Endothelial cell of umbilical vein (primary cell): ENCODE measurements at regions not wholly inside any gene's neighbourhood (a gene's known extent, or its start where the extent isn't known, plus 50 kb on each side); places are given as distances from the start of the nearest gene placed in this dataset.

ENCODE experiments used
- BruUV-seq: library from RNA; stranded (reverse); fragments of 400-500 nt; replicated peaks from 2 replicates; lab custom pipeline; 2021; lab: Mats Ljungman, UMichigan
- CTCF ChIA-PET: fragments of 300-600, 350-600 bp; sonication (Branson Sonifier 250); formaldehyde crosslinking; loops from one replicate; lab custom pipeline; 2021; ENCODE audit warnings: antibody characterized with exemption, inconsistent platforms; lab: Charles Lee
- POLR2A ChIA-PET: fragments of 300-600, 350-600 bp; sonication (Branson Sonifier 250); formaldehyde crosslinking; loops from one replicate; lab custom pipeline; 2021; ENCODE audit warnings: antibody characterized with exemption, inconsistent platforms; lab: Charles Lee
- DNase-seq: peaks from one replicate; pipeline ENCODE4 v3.0.0-alpha.2; 2011; ENCODE audit warnings: low read depth, low spot score
- FAIRE-seq: peaks from 2 replicates; lab custom pipeline; 2011; peaks lifted over from hg19 to GRCh38; lab: Jason Lieb, UNC
- H2AFZ ChIP-seq: 2 replicates; pipeline ENCODE4 v1.6.0; 2012; ENCODE audit warnings: low read depth, low read length, control low read depth, inconsistent platforms
- H3K27ac ChIP-seq: 2 replicates; pipeline ENCODE4 v1.5.1; 2011; ENCODE audit warnings: low read depth, mild to moderate bottlenecking, control low read depth, low read length, moderate library complexity; ENCODE audit not compliant: insufficient read depth
- H3K27me3 ChIP-seq, 2 experiments: 2 replicates each; pipeline versions ENCODE4 v1.6.0 to v1.6.1; 2011; ENCODE audit warnings: low read length in 2 of 2, mixed read lengths in 1 of 2; ENCODE audit not compliant: control insufficient read depth in 2 of 2, insufficient read depth in 2 of 2
- H3K36me3 ChIP-seq, 2 experiments: 2 replicates in 1 of 2; 3 replicates in 1 of 2; pipeline ENCODE4 v1.5.1; 2011; ENCODE audit warnings: low read length in 2 of 2, mild to moderate bottlenecking in 1 of 2, moderate library complexity in 1 of 2; ENCODE audit not compliant: control insufficient read depth in 2 of 2, insufficient read depth in 2 of 2; ENCODE audit errors: extremely low read depth in 1 of 2
- H3K4me1 ChIP-seq: 3 replicates; pipeline ENCODE4 v1.5.1; 2011; ENCODE audit warnings: mild to moderate bottlenecking, low read length; ENCODE audit not compliant: control insufficient read depth, insufficient read depth; ENCODE audit errors: extremely low read depth
- H3K4me2 ChIP-seq: 2 replicates; pipeline ENCODE4 v1.6.1; 2011; ENCODE audit warnings: low read length, control low read depth, mixed read lengths; ENCODE audit not compliant: insufficient read depth
- H3K4me3 ChIP-seq, 3 experiments: fragments of 200-600 bp in 1 of 3; sonication (generic), shearing (Covaris generic) in 1 of 3; replicated peaks in 1 of 3; 2 replicates each; pipeline ENCODE4 v1.5.1; 2011 to 2016; ENCODE audit warnings: control low read depth in 3 of 3, low read length in 3 of 3, mild to moderate bottlenecking in 2 of 3, inconsistent platforms in 1 of 3, low read depth in 1 of 3, moderate library complexity in 1 of 3; ENCODE audit not compliant: insufficient read depth in 1 of 3
- H3K79me2 ChIP-seq: 2 replicates; pipeline ENCODE4 v1.6.0; 2012; ENCODE audit warnings: low read length, inconsistent platforms; ENCODE audit not compliant: control insufficient read depth, insufficient read depth
- H3K9ac ChIP-seq: replicated peaks from 2 replicates; pipeline ENCODE3; 2011; ENCODE audit warnings: low read length, control low read depth; ENCODE audit not compliant: insufficient read depth; ENCODE audit errors: extremely low read depth
- H3K9me1 ChIP-seq: replicated peaks from 3 replicates; pipeline ENCODE4 v1.6.0; 2011; ENCODE audit warnings: mild to moderate bottlenecking, low read length; ENCODE audit not compliant: control insufficient read depth, insufficient read depth; ENCODE audit errors: extremely low read depth
- H3K9me3 ChIP-seq: replicated peaks from 2 replicates; pipeline ENCODE4 v1.5.1; 2012; ENCODE audit warnings: low read length, inconsistent platforms; ENCODE audit not compliant: control insufficient read depth, insufficient read depth
- H4K20me1 ChIP-seq: replicated peaks from 2 replicates; pipeline ENCODE3; 2011; ENCODE audit warnings: mild to moderate bottlenecking, low read length; ENCODE audit not compliant: control insufficient read depth, insufficient read depth; ENCODE audit errors: extremely low read depth
- FOS ChIP-seq: IDR thresholded peaks from 2 replicates; pipeline ENCODE4 v1.6.1; 2011; ENCODE audit warnings: mild to moderate bottlenecking, low read length, moderate library complexity, borderline replicate concordance; ENCODE audit not compliant: insufficient read depth
- GATA2 ChIP-seq: IDR thresholded peaks from 2 replicates; pipeline ENCODE4 v1.7.0; 2011; ENCODE audit warnings: low read depth, mild to moderate bottlenecking, moderate library complexity, mixed read lengths, low read length; ENCODE audit not compliant: insufficient read length, insufficient read depth
- JUN ChIP-seq: IDR thresholded peaks from 2 replicates; pipeline ENCODE4 v1.6.1; 2011; ENCODE audit warnings: borderline replicate concordance, low read depth; ENCODE audit not compliant: insufficient read length, insufficient read depth
- MYC ChIP-seq: IDR thresholded peaks from one replicate; pipeline ENCODE4 v1.6.1; 2011; ENCODE audit warnings: mild to moderate bottlenecking, low read depth, low read length
- POLR2A ChIP-seq: IDR thresholded peaks from 2 replicates; pipeline ENCODE4 v1.6.1; 2012; ENCODE audit warnings: low read depth, mild to moderate bottlenecking, control low read depth, low read length
- POLR2AphosphoS5 ChIP-seq: IDR thresholded peaks from 2 replicates; pipeline ENCODE4 v1.6.1; 2012; ENCODE audit warnings: low read depth, mild to moderate bottlenecking, control low read depth, low read length, moderate library complexity; ENCODE audit not compliant: insufficient read depth
- dilution Hi-C: fragments of 300-500 bp; cut with MboI; formaldehyde crosslinking; loops from one replicate; pipeline ENCODE4 v1.15.0; 2019; ENCODE audit warnings: low sequenced_read_pairs; ENCODE audit not compliant: extremely low pct_ligation_motif_present
- intact Hi-C: fragments of 100-400 bp; cut with micrococcal nuclease; formaldehyde crosslinking; loops from one replicate; pipeline ENCODE4 v1.10.0; 2022
- TF ChIP-seq, protein P1 (sequence below): IDR thresholded peaks from 2 replicates; pipeline ENCODE4 v1.6.1; 2011; ENCODE audit not compliant: insufficient read depth, insufficient read length
- TF ChIP-seq, protein P2 (sequence below), 2 donors: IDR thresholded peaks; 1 replicate in 1 of 2; 2 replicates in 1 of 2; pipeline ENCODE4 v1.5.1; 2011; ENCODE audit warnings: low read length in 2 of 2, mild to moderate bottlenecking in 2 of 2, moderate library complexity in 2 of 2, control low read depth in 1 of 2, inconsistent platforms in 1 of 2, low read depth in 1 of 2; ENCODE audit not compliant: insufficient read depth in 1 of 2; ENCODE audit errors: extremely low read depth in 1 of 2

DNA sequence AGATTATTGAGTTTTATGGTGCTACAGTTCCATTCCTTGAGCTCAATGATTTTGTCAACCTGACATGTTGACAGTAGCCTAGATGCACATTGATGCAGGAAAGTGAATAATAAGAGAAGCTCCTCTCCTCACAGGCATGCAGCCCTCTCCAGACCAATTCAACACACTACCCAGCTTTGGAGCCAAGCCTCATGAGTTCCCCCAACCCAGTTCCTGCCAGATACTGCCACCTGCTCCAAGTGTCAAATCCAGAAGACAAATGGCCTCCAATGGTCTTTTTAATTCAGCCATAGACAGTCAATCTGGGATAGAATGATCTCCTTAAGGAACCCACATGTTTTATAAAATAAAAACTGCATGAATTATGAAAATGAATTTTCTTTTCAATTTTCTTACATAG lies 83.7 kb upstream of the ARHGEF3 start:
- no peak for FAIRE-seq
- TF ChIP-seq JUN, result no peak
- TF ChIP-seq, protein P1, sequence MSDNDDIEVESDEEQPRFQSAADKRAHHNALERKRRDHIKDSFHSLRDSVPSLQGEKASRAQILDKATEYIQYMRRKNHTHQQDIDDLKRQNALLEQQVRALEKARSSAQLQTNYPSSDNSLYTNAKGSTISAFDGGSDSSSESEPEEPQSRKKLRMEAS, result no peak
- TF ChIP-seq, protein P2, sequence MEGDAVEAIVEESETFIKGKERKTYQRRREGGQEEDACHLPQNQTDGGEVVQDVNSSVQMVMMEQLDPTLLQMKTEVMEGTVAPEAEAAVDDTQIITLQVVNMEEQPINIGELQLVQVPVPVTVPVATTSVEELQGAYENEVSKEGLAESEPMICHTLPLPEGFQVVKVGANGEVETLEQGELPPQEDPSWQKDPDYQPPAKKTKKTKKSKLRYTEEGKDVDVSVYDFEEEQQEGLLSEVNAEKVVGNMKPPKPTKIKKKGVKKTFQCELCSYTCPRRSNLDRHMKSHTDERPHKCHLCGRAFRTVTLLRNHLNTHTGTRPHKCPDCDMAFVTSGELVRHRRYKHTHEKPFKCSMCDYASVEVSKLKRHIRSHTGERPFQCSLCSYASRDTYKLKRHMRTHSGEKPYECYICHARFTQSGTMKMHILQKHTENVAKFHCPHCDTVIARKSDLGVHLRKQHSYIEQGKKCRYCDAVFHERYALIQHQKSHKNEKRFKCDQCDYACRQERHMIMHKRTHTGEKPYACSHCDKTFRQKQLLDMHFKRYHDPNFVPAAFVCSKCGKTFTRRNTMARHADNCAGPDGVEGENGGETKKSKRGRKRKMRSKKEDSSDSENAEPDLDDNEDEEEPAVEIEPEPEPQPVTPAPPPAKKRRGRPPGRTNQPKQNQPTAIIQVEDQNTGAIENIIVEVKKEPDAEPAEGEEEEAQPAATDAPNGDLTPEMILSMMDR (IDR thresholded peaks at IDR 0.05; ENCODE audit: extremely low read depth in 1 of 2, insufficient read depth in 1 of 2, low read depth in 1 of 2, low read length in 2 of 2), result no peak
- TF ChIP-seq FOS, result no peak
- no peak for TF ChIP-seq POLR2AphosphoS5
- no peak for TF ChIP-seq GATA2
- no peak for TF ChIP-seq POLR2A
- TF ChIP-seq MYC, result no peak
- no peaks in the 10 kb centered on the region for H3K9me3 ChIP-seq
- peaks cover 9% of the 10 kb centered on the region for H3K4me1 ChIP-seq
- H3K4me2 ChIP-seq, result no peak overlapping the region
- H4K20me1 ChIP-seq, result no peaks in the 10 kb centered on the region
- no TSS peak for BruUV-seq
- H3K27ac ChIP-seq, result no peak overlapping the region
- dilution Hi-C loops (no loop called here), intact Hi-C loops (no loop called here)
- H3K79me2 ChIP-seq, result no peaks in the 10 kb centered on the region
- ChIA-PET POLR2A (no interaction called here), CTCF (interaction anchor here (1.0 to 1.2 kb wide), 2 partner anchors 7 to 103 kb away, joined by 3 to 4 read pairs; no protein-coding TSS in a partner anchor)
- no peaks in the 10 kb centered on the region for H3K36me3 ChIP-seq
- no peaks in the 10 kb centered on the region for H3K9me1 ChIP-seq
- DNase-seq, result no peak
- no peak overlapping the region for H3K4me3 ChIP-seq
- H3K27me3 ChIP-seq, result no peaks in the 10 kb centered on the region
- H2AFZ ChIP-seq, result no peak overlapping the region
- H3K9ac ChIP-seq, result no peak overlapping the region
